H1 (cell line): ENCODE measurements at regions not wholly inside any gene's neighbourhood (a gene's known extent, or its start where the extent isn't known, plus 50 kb on each side); places are given as distances from the start of the nearest gene placed in this dataset.

Experiments used
- CTCF ChIA-PET: fragments of 300-600 bp; sonication (Branson Sonifier 250); formaldehyde crosslinking; loops from one replicate; lab custom pipeline; 2021; ENCODE audit not compliant: partially characterized antibody; lab: Charles Lee
- POLR2A ChIA-PET: fragments of 300-600 bp; sonication (Branson Sonifier 250); formaldehyde crosslinking; loops from one replicate; lab custom pipeline; 2021; ENCODE audit warnings: inconsistent platforms; ENCODE audit not compliant: partially characterized antibody; lab: Charles Lee
- DNase-seq, 2 experiments: peaks; one replicate each; pipeline versions ENCODE4 v3.0.0 to v3.0.0-alpha.2; 2010 to 2022; ENCODE audit warnings: low spot score in 2 of 2, low read depth in 1 of 2, mixed read lengths in 1 of 2
- FAIRE-seq: peaks from 2 replicates; lab custom pipeline; 2011; peaks lifted over from hg19 to GRCh38; lab: Jason Lieb, UNC
- H2AFZ ChIP-seq: 2 replicates; pipeline ENCODE4 v1.8.1; 2012; ENCODE audit warnings: low read length, inconsistent platforms
- H2AK5ac ChIP-seq: 2 replicates; pipeline ENCODE4 v1.6.1; 2013; ENCODE audit warnings: low read depth, low read length
- H2BK120ac ChIP-seq: replicated peaks from 2 replicates; pipeline ENCODE3; 2013; ENCODE audit warnings: low read depth, low read length, inconsistent platforms
- H2BK12ac ChIP-seq: 2 replicates; pipeline ENCODE4 v1.6.1; 2013; ENCODE audit warnings: low read depth, low read length
- H2BK15ac ChIP-seq: 2 replicates; pipeline ENCODE4 v1.6.1; 2013; ENCODE audit warnings: low read length
- H2BK20ac ChIP-seq: 2 replicates; pipeline ENCODE4 v1.6.1; 2013; ENCODE audit warnings: low read length
- H2BK5ac ChIP-seq: 2 replicates; pipeline ENCODE4 v1.6.1; 2013; ENCODE audit warnings: low read depth, low read length
- H3K14ac ChIP-seq: 2 replicates; pipeline ENCODE4 v1.6.1; 2013; ENCODE audit warnings: inconsistent platforms; ENCODE audit not compliant: insufficient read length
- H3K18ac ChIP-seq: 2 replicates; pipeline ENCODE4 v1.6.1; 2013; ENCODE audit warnings: low read length; ENCODE audit errors: extremely low read depth
- H3K23ac ChIP-seq: 2 replicates; pipeline ENCODE4 v1.6.1; 2013; ENCODE audit warnings: inconsistent platforms; ENCODE audit not compliant: insufficient read length
- H3K23me2 ChIP-seq: 2 replicates; pipeline ENCODE4 v1.6.1; 2013; ENCODE audit warnings: low read depth, low read length
- H3K27ac ChIP-seq: 2 replicates; pipeline ENCODE4 v1.6.1; 2011; ENCODE audit warnings: low read depth, low read length, inconsistent platforms
- H3K27me3 ChIP-seq, 4 experiments: replicated peaks in 1 of 4; 1 replicate in 1 of 4; 2 replicates in 3 of 4; pipeline versions ENCODE4 v1.6.1 to v1.8.1; 2011 to 2013; ENCODE audit warnings: low read length in 3 of 4, mild to moderate bottlenecking in 3 of 4, inconsistent platforms in 2 of 4, mixed read lengths in 2 of 4, moderate library complexity in 1 of 4; ENCODE audit not compliant: control insufficient read depth in 3 of 4, insufficient read depth in 3 of 4; ENCODE audit errors: extremely low read depth in 1 of 4
- H3K36me3 ChIP-seq, 4 experiments: 2 replicates each; pipeline versions ENCODE4 v1.6.1 to v1.8.1; 2011 to 2013; ENCODE audit warnings: mild to moderate bottlenecking in 4 of 4, low read length in 3 of 4, moderate library complexity in 2 of 4, control low read depth in 1 of 4, inconsistent platforms in 1 of 4; ENCODE audit not compliant: insufficient read depth in 4 of 4, control insufficient read depth in 2 of 4
- H3K4ac ChIP-seq: replicated peaks from 2 replicates; pipeline ENCODE3; 2013; ENCODE audit warnings: low read length, low read depth, mixed read lengths, inconsistent platforms; ENCODE audit not compliant: insufficient read length
- H3K4me1 ChIP-seq, 4 experiments: replicated peaks in 1 of 4; 1 replicate in 1 of 4; 2 replicates in 3 of 4; pipeline versions ENCODE4 v1.6.1 to v1.8.1; 2011 to 2013; ENCODE audit warnings: low read length in 3 of 4, inconsistent platforms in 2 of 4, mixed read lengths in 1 of 4; ENCODE audit not compliant: insufficient read depth in 4 of 4, control insufficient read depth in 3 of 4
- H3K4me2 ChIP-seq, 2 experiments: 2 replicates each; pipeline versions ENCODE4 v1.6.1 to v1.8.1; 2011 to 2013; ENCODE audit warnings: low read depth in 2 of 2, low read length in 2 of 2, control low read depth in 1 of 2, inconsistent platforms in 1 of 2, mild to moderate bottlenecking in 1 of 2; ENCODE audit not compliant: insufficient read depth in 1 of 2
- H3K4me3 ChIP-seq, 4 experiments: fragments of 200-600, 300-600 bp in 1 of 4; sonication (generic), shearing (Covaris generic), sonication (Bioruptor Twin) in 1 of 4; 2 replicates each; pipeline versions ENCODE4 v1.5.1 to v1.8.1; 2011 to 2016; ENCODE audit warnings: low read length in 4 of 4, low read depth in 3 of 4, control low read depth in 2 of 4, inconsistent platforms in 2 of 4, mild to moderate bottlenecking in 2 of 4, mixed read lengths in 1 of 4, moderate library complexity in 1 of 4; ENCODE audit not compliant: insufficient read depth in 2 of 4; ENCODE audit errors: extremely low read depth in 1 of 4
- H3K56ac ChIP-seq: replicated peaks from 2 replicates; pipeline ENCODE3; 2013; ENCODE audit warnings: low read depth, mild to moderate bottlenecking, mixed read lengths, low read length, inconsistent platforms; ENCODE audit not compliant: insufficient read length
- H3K79me1 ChIP-seq: 2 replicates; pipeline ENCODE4 v1.6.1; 2013; ENCODE audit warnings: low read depth, low read length, control low read depth
- H3K79me2 ChIP-seq, 2 experiments: 2 replicates each; pipeline versions ENCODE4 v1.6.1 to v1.8.1; 2012 to 2013; ENCODE audit warnings: low read length in 2 of 2, mild to moderate bottlenecking in 2 of 2, inconsistent platforms in 1 of 2; ENCODE audit not compliant: insufficient read depth in 2 of 2, control insufficient read depth in 1 of 2
- H3K9ac ChIP-seq, 4 experiments: replicated peaks in 1 of 4; 1 replicate in 1 of 4; 2 replicates in 3 of 4; pipeline versions ENCODE4 v1.6.1 to v1.8.1; 2011 to 2013; ENCODE audit warnings: low read depth in 3 of 4, low read length in 3 of 4, control low read depth in 2 of 4, mild to moderate bottlenecking in 2 of 4, moderate library complexity in 2 of 4, inconsistent platforms in 1 of 4; ENCODE audit errors: extremely low read depth in 1 of 4
- H3K9me3 ChIP-seq, 2 experiments: 2 replicates each; pipeline versions ENCODE4 v1.6.1 to v1.8.1; 2012 to 2013; ENCODE audit warnings: mild to moderate bottlenecking in 2 of 2, moderate library complexity in 2 of 2, control low read depth in 1 of 2, inconsistent platforms in 1 of 2, low read depth in 1 of 2, low read length in 1 of 2, mixed read lengths in 1 of 2; ENCODE audit not compliant: insufficient read depth in 2 of 2
- H4K20me1 ChIP-seq, 2 experiments: replicated peaks in 1 of 2; 2 replicates each; pipeline versions ENCODE3 to v1.8.1; 2011 to 2013; ENCODE audit warnings: inconsistent platforms in 2 of 2, low read length in 2 of 2, mild to moderate bottlenecking in 1 of 2; ENCODE audit not compliant: insufficient read depth in 2 of 2, control insufficient read depth in 1 of 2
- H4K5ac ChIP-seq: 2 replicates; pipeline ENCODE4 v1.6.1; 2013; ENCODE audit warnings: low read length, low read depth, mixed read lengths, inconsistent platforms; ENCODE audit not compliant: insufficient read length
- H4K8ac ChIP-seq: 2 replicates; pipeline ENCODE4 v1.8.0; 2013; ENCODE audit warnings: mild to moderate bottlenecking, moderate library complexity, low read length, inconsistent platforms; ENCODE audit not compliant: insufficient read depth; ENCODE audit errors: extremely low read depth
- H4K91ac ChIP-seq: replicated peaks from 2 replicates; pipeline ENCODE3; 2013; ENCODE audit warnings: low read length, mixed read lengths, inconsistent platforms; ENCODE audit not compliant: insufficient read length
- CBX8 ChIP-seq: fragments of 300-800, 300-1000 bp; sonication (generic); IDR thresholded peaks from 2 replicates; pipeline ENCODE4 v1.7.1; 2016; ENCODE audit warnings: low read depth, low read length, borderline replicate concordance
- JUN ChIP-seq: IDR thresholded peaks from 2 replicates; pipeline ENCODE4 v1.6.1; 2011; ENCODE audit warnings: low read depth, mild to moderate bottlenecking, improper control_type of control experiment, low read length
- JUND ChIP-seq: IDR thresholded peaks from 2 replicates; pipeline ENCODE4 v1.6.1; 2011; ENCODE audit warnings: mild to moderate bottlenecking, improper control_type of control experiment, low read length
- KDM1A ChIP-seq: fragments of 200-600, 300-600 bp; sonication (generic); IDR thresholded peaks from 2 replicates; pipeline ENCODE4 v1.7.1; 2016; ENCODE audit warnings: mild to moderate bottlenecking, low read length, borderline replicate concordance
- MAFK ChIP-seq: IDR thresholded peaks from 2 replicates; pipeline ENCODE4 v1.6.1; 2012; ENCODE audit warnings: low read depth, mild to moderate bottlenecking, improper control_type of control experiment, low read length
- NANOG ChIP-seq: IDR thresholded peaks from 2 replicates; pipeline ENCODE4 v1.6.1; 2011; ENCODE audit warnings: low read length, low read depth, mild to moderate bottlenecking, inconsistent platforms; ENCODE audit not compliant: insufficient read depth, poor library complexity, severe bottlenecking
- SAP30 ChIP-seq: fragments of 300-600 bp; sonication (generic); IDR thresholded peaks from 2 replicates; pipeline ENCODE4 v1.7.1; 2012; ENCODE audit warnings: low read length, moderate library complexity, mild to moderate bottlenecking, inconsistent platforms; ENCODE audit not compliant: insufficient read depth, insufficient replicate concordance
- SIRT6 ChIP-seq: IDR thresholded peaks from one replicate; pipeline ENCODE4 v1.7.1; 2012; ENCODE audit warnings: low read length, inconsistent platforms
- SIX5 ChIP-seq: IDR thresholded peaks from 2 replicates; pipeline ENCODE4 v1.6.1; 2011; ENCODE audit warnings: mild to moderate bottlenecking, low read depth, low read length
- SP1 ChIP-seq: IDR thresholded peaks from 2 replicates; pipeline ENCODE4 v1.6.1; 2011; ENCODE audit warnings: low read depth, low read length
- SP2 ChIP-seq: IDR thresholded peaks from 2 replicates; pipeline ENCODE4 v1.6.1; 2012; ENCODE audit warnings: mild to moderate bottlenecking, low read length, inconsistent platforms
- TAF7 ChIP-seq: optimal IDR thresholded peaks from 2 replicates; pipeline ENCODE3; 2011; ENCODE audit warnings: low read depth, mild to moderate bottlenecking, inconsistent platforms, low read length, moderate library complexity, borderline replicate concordance
- TBP ChIP-seq: IDR thresholded peaks from 2 replicates; pipeline ENCODE4 v1.6.1; 2011; ENCODE audit warnings: low read depth, low read length, improper control_type of control experiment
- TCF12 ChIP-seq: IDR thresholded peaks from 2 replicates; pipeline ENCODE4 v1.6.1; 2011; ENCODE audit warnings: low read depth, mild to moderate bottlenecking, low read length
- WGBS, 2 experiments: shearing (Covaris generic) in 1 of 2; methylation state at CpG; one replicate each; pipeline versions ENCODE4 v1.1.6 to v1.1.7; 2013 to 2015; ENCODE audit warnings: low lambda C conversion rate in 2 of 2, mixed read lengths in 2 of 2, inconsistent platforms in 1 of 2, low coverage in 1 of 2, missing lambda C conversion rate in 1 of 2; ENCODE audit not compliant: insufficient replicate concordance in 2 of 2, insufficient coverage in 1 of 2, insufficient read length in 1 of 2; ENCODE audit errors: extremely low coverage in 1 of 2, missing lambda C conversion rate in 1 of 2; 5-methylcytosine and 5-hydroxymethylcytosine counted together

- Histone ChIP-seq H3K4ac (no peak overlapping the region), H3K9ac (no peak overlapping the region), H3K56ac (no peak overlapping the region), H3K36me3 (no peaks in the 10 kb centered on the region), H3K27me3 (no peaks in the 10 kb centered on the region), H3K14ac (no peak overlapping the region), H4K5ac (no peak overlapping the region), H3K4me1 (no peaks in the 10 kb centered on the region), H3K4me2 (no peak overlapping the region), H3K79me1 (no peaks in the 10 kb centered on the region), H3K18ac (0 out of 2 replicates have a peak overlapping the region, but pooled peaks have one; percentile 25), H4K8ac (no peak overlapping the region), H2AK5ac (no peak overlapping the region), H3K27ac (no peak overlapping the region), H2AFZ (peak overlapping the region; percentile 83; the same call in 1 of the 2 replicates), H3K4me3 (no peak overlapping the region), H3K9me3 (no peaks in the 10 kb centered on the region), H4K20me1 (no peaks in the 10 kb centered on the region), H2BK120ac (no peak overlapping the region), H2BK5ac (no peak overlapping the region), H2BK15ac (no peak overlapping the region), H2BK12ac (no peak overlapping the region), H2BK20ac (no peak overlapping the region), H3K79me2 (no peaks in the 10 kb centered on the region), H4K91ac (peak overlapping the region; percentile 59), H3K23me2 (peaks cover 2% of the 10 kb centered on the region; the same call in 1 of the 2 replicates), H3K23ac (no peak overlapping the region)
- TF ChIP-seq CBX8: no peak
- no peak for TF ChIP-seq MAFK
- TF ChIP-seq NANOG: no peak
- no peak for TF ChIP-seq JUND
- TF ChIP-seq JUN: no peak
- TF ChIP-seq SIRT6: no peak
- TF ChIP-seq TCF12: no peak
- TF ChIP-seq SAP30: no peak
- no peak for TF ChIP-seq SP1
- no peak for TF ChIP-seq KDM1A
- no peak for TF ChIP-seq TBP
- TF ChIP-seq SP2: no peak
- TF ChIP-seq SIX5: no peak
- no peak for TF ChIP-seq TAF7
- DNase-seq (no peak), FAIRE-seq (peak; percentile 45)
- ChIA-PET CTCF (no interaction called here), POLR2A (no interaction called here)
- 100% methylated on average over 1 of the region's 1 CpG; no CpG with 5 or more reads in 1 of the 2 experiments for WGBS, 2 experiments
Measured at GRCh38 chr1:239262538-239262937, 123.8 kb upstream of the CHRM3 start.
